MCF 10A (cell line): ENCODE measurements at regions not wholly inside any gene's neighbourhood (a gene's known extent, or its start where the extent isn't known, plus 50 kb on each side); places are given as distances from the start of the nearest gene placed in this dataset.

Experiments used
- BruUV-seq: library from RNA; stranded (reverse); fragments of 400-500 nt; replicated peaks from 2 replicates; lab custom pipeline; 2021; lab: Mats Ljungman, UMichigan
- CTCF ChIA-PET: fragments of 300-600 bp; sonication (Branson Sonifier 250); formaldehyde crosslinking; extraction: SDS; loops from one replicate; lab custom pipeline; 2021; ENCODE audit warnings: antibody characterized with exemption, inconsistent platforms; lab: Yijun Ruan, JAX
- POLR2A ChIA-PET: fragments of 300-600, 350-650 bp; sonication (Branson Sonifier 250); formaldehyde crosslinking; extraction: SDS; loops from one replicate; lab custom pipeline; 2020; ENCODE audit warnings: antibody characterized with exemption, inconsistent platforms; lab: Yijun Ruan, JAX
- DNase-seq: peaks from one replicate; pipeline ENCODE4 v3.0.0-alpha.2; 2018; ENCODE audit not compliant: unreplicated experiment
- H3K27ac Mint-ChIP-seq: one replicate; pipeline ENCODE4 v1.8.0; 2022; ENCODE audit warnings: mild to moderate bottlenecking, low read depth, mixed read lengths; ENCODE audit not compliant: unreplicated experiment
- H3K27me3 Mint-ChIP-seq: one replicate; pipeline ENCODE4 v1.8.0; 2022; ENCODE audit warnings: mixed read lengths; ENCODE audit not compliant: insufficient read depth, unreplicated experiment
- H3K36me3 Mint-ChIP-seq: one replicate; pipeline ENCODE4 v1.8.0; 2022; ENCODE audit warnings: mild to moderate bottlenecking, moderate library complexity, mixed read lengths; ENCODE audit not compliant: insufficient read depth, unreplicated experiment
- H3K4me1 Mint-ChIP-seq: one replicate; pipeline ENCODE4 v1.8.0; 2022; ENCODE audit warnings: mixed read lengths; ENCODE audit not compliant: insufficient read depth, unreplicated experiment
- H3K4me3 Mint-ChIP-seq: one replicate; pipeline ENCODE4 v1.8.0; 2022; ENCODE audit warnings: mild to moderate bottlenecking, moderate library complexity, mixed read lengths; ENCODE audit not compliant: unreplicated experiment
- H3K9me3 Mint-ChIP-seq: one replicate; pipeline ENCODE4 v1.8.0; 2022; ENCODE audit warnings: mixed read lengths; ENCODE audit not compliant: unreplicated experiment
- CTCF ChIP-seq: fragments of 200-600 bp; IDR thresholded peaks from one replicate; pipeline ENCODE4 v1.8.0; 2022; ENCODE audit warnings: antibody characterized with exemption, mild to moderate bottlenecking; ENCODE audit not compliant: unreplicated experiment
- intact Hi-C: fragments of 100-400 bp; cut with micrococcal nuclease; formaldehyde crosslinking; loops from 2 replicates; pipeline ENCODE4 v1.14.1; 2022

- Mint-ChIP-seq H3K27ac (no peak overlapping the region), H3K27me3 (no peaks in the 10 kb centered on the region), H3K4me1 (no peaks in the 10 kb centered on the region), H3K36me3 (no peaks in the 10 kb centered on the region), H3K9me3 (no peaks in the 10 kb centered on the region), H3K4me3 (no peak overlapping the region)
- no peak for TF ChIP-seq CTCF
- DNase-seq = peak; percentile 17
- ChIA-PET POLR2A (no interaction called here), CTCF (interaction anchor here (0.6 kb wide), 1 partner anchor 96 kb away, joined by 4 read pairs; no protein-coding TSS in a partner anchor)
- intact Hi-C loops = no loop called here
- no TSS peak for BruUV-seq
Observed at GRCh38 chr11:91396236-91397133, 828.1 kb upstream of the FAT3 start.

GRCh38 chr11:91394727-91395414 lies 829.7 kb upstream of the FAT3 start:
- no peak overlapping the region for H3K4me3 Mint-ChIP-seq
- BruUV-seq = no TSS peak
- ChIA-PET POLR2A (no interaction called here), CTCF (no interaction called here)
- no peaks in the 10 kb centered on the region for H3K9me3 Mint-ChIP-seq
- TF ChIP-seq CTCF = no peak
- no peaks in the 10 kb centered on the region for H3K36me3 Mint-ChIP-seq
- intact Hi-C loops = no loop called here
- no peaks in the 10 kb centered on the region for H3K27me3 Mint-ChIP-seq
- DNase-seq = no peak
- H3K4me1 Mint-ChIP-seq = no peaks in the 10 kb centered on the region
- no peak overlapping the region for H3K27ac Mint-ChIP-seq

- Mint-ChIP-seq H3K4me1 (no peaks in the 10 kb centered on the region), H3K9me3 (no peaks in the 10 kb centered on the region), H3K4me3 (no peak overlapping the region), H3K36me3 (no peaks in the 10 kb centered on the region), H3K27ac (no peak overlapping the region), H3K27me3 (no peaks in the 10 kb centered on the region)
- intact Hi-C loops = no loop called here
- CTCF ChIA-PET = no interaction called here
- POLR2A ChIA-PET = no interaction called here
- BruUV-seq = no TSS peak
- no peak for DNase-seq
- TF ChIP-seq CTCF = no peak
Observed at GRCh38 chr11:91394073-91394726, 830.4 kb upstream of the FAT3 start.

- Mint-ChIP-seq H3K9me3 (no peaks in the 10 kb centered on the region), H3K27ac (no peak overlapping the region), H3K27me3 (no peaks in the 10 kb centered on the region), H3K4me3 (no peak overlapping the region), H3K4me1 (no peaks in the 10 kb centered on the region), H3K36me3 (no peaks in the 10 kb centered on the region)
- CTCF ChIA-PET = no interaction called here
- TF ChIP-seq CTCF = no peak
- intact Hi-C loops = no loop called here
- POLR2A ChIA-PET = no interaction called here
- DNase-seq = no peak
- no TSS peak for BruUV-seq
Observed at GRCh38 chr11:91382946-91383345, 841.7 kb upstream of the FAT3 start.
